Choroid plexus epithelial cell (primary cell): ENCODE measurements at regions not wholly inside any gene's neighbourhood (a gene's known extent, or its start where the extent isn't known, plus 50 kb on each side); places are given as distances from the start of the nearest gene placed in this dataset.

ENCODE experiments used
- DNase-seq: peaks from one replicate; pipeline ENCODE4 v3.0.0-alpha.2; 2010; ENCODE audit warnings: low read depth
- H3K4me3 ChIP-seq: 2 replicates; pipeline ENCODE4 v1.5.1; 2011; ENCODE audit warnings: low read depth, mild to moderate bottlenecking, control low read depth, low read length, moderate library complexity
- TF ChIP-seq, protein P1 (sequence below): conservative IDR thresholded peaks from 2 replicates; pipeline ENCODE4 v1.5.1; 2011; ENCODE audit warnings: low read depth, mild to moderate bottlenecking, control low read depth, inconsistent platforms, low read length, moderate library complexity

DNA sequence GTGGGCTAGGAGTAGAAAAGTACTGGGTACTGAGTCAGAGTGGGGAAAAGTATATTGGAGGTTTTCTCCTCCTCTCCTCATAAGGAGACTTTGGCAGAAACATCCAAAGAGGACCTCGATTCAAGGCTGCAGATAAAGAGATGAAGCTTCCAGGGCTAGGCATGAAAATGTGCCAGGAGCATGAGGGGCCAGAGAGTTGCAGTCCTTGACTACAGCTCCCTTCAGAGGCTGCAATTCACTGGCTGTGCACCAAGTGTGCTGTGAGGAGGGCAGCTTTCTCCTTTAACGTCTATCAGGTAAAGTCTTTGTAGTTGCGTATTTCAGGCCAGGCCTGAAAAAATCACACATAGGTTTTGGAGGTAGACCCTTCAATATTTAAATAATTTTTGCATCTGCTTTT lies 174.9 kb upstream of the VEGFC start:
- H3K4me3 ChIP-seq = no peak overlapping the region
- TF ChIP-seq, protein P1, sequence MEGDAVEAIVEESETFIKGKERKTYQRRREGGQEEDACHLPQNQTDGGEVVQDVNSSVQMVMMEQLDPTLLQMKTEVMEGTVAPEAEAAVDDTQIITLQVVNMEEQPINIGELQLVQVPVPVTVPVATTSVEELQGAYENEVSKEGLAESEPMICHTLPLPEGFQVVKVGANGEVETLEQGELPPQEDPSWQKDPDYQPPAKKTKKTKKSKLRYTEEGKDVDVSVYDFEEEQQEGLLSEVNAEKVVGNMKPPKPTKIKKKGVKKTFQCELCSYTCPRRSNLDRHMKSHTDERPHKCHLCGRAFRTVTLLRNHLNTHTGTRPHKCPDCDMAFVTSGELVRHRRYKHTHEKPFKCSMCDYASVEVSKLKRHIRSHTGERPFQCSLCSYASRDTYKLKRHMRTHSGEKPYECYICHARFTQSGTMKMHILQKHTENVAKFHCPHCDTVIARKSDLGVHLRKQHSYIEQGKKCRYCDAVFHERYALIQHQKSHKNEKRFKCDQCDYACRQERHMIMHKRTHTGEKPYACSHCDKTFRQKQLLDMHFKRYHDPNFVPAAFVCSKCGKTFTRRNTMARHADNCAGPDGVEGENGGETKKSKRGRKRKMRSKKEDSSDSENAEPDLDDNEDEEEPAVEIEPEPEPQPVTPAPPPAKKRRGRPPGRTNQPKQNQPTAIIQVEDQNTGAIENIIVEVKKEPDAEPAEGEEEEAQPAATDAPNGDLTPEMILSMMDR = no peak
- no peak for DNase-seq

DNA sequence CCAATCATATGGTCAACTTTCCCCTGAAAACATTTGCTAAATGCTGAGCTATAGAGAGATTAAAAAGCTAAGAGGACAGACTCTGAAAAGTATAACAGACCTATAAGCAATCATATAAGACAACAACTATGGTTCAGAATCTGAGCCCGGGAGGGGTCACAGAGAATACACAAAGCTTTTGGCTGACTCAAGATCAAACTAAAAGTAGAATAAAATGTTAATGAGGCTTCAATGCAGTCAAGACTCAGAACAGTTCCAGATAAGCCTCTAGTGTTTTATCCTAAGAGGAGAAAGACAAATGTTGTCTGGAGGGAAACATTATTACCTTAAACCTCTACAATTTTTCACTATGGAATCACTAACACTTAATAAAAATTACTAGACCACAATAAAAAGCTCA lies 175.4 kb upstream of the VEGFC start:
- H3K4me3 ChIP-seq = no peak overlapping the region
- TF ChIP-seq, protein P1 = no peak
- no peak for DNase-seq

DNA sequence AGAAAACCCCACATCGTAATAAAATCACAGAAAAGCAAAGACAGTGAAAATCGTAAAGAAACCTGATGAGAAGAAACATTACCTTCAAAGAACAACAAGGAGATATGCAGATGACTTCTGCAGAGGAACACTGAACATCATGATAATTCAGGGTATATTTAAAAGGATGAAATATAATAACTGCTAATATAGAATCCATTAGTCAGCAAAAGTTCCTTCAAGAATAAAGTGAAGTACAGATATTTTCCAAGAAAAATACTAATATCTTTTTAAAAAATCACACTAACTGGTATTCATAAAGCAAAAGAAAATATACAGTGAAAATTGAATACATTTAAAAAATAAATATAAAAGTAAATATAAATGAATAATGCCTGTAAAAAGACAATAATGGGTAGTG lies 176.3 kb upstream of the VEGFC start:
- no peak for DNase-seq
- no peak overlapping the region for H3K4me3 ChIP-seq
- TF ChIP-seq, protein P1 = no peak

DNA sequence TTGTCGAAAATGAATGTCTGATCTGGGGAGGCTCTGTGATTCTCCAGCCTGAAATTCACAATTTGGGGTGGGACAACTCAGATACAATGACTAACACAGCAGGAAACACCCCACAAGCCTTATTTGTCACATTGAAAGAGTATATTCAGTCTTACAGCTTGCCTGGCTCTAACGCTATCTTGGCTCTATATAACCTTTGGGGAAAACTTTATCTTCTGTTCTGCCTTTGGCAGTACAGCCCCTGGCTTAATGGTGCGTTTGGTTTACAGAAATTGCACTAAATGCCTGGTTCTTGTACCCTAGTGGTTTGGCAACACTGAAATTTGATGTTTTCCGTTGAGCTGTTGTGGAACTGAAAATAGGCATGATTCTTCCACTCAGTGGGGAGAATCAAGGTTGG lies 178.1 kb upstream of the VEGFC start:
- TF ChIP-seq, protein P1 = no peak
- DNase-seq = no peak
- no peak overlapping the region for H3K4me3 ChIP-seq

DNA sequence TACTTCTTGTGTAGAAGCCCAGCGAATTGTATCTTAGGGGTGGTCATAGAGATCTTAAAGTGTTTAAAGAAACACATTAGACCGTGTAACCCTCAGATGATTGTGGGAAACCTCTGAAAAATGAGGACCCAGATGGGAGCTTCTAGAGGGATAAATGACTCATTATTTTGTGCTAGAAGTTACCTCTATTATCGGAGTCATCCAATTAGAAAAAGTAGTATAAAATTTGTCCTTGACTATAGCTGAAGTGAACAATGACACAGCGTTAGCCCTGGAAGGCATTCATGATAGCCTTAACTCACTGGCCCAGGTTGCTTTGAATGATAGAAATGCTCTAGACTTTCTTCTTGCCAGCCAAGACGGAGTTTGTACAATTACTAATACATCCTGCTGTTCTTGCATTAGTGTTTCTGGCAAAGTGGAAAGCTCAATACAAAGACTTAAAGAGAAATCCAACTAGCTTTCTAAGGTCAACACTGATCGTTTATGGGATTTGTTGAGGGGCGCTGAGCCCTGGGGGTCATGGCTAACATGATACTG lies 178.9 kb upstream of the VEGFC start:
- DNase-seq = peak; percentile 4
- TF ChIP-seq, protein P1 = no peak

DNA sequence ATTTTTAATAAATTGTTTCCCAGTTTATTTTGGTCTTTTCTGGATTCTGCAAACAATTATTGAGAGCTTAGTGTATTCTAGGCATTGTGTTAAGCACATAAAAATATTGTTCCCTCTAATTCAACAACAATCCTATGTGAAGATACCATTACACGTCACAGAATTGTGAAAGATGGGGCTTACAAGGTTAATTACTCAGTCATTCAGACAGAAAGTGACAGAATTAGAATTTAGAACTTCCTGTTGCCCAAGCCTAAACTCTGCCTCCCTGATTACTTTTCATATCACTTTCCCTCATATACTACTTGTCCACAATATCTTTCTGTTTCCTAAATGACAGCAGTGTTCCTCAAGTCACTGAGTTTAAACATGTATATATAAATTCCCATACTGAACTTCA lies 186.7 kb upstream of the VEGFC start:
- TF ChIP-seq, protein P1 = no peak
- DNase-seq = no peak

More for the DNA sequence above, 178.9 kb upstream of the VEGFC start:
- H3K4me3 ChIP-seq = no peak overlapping the region

DNA sequence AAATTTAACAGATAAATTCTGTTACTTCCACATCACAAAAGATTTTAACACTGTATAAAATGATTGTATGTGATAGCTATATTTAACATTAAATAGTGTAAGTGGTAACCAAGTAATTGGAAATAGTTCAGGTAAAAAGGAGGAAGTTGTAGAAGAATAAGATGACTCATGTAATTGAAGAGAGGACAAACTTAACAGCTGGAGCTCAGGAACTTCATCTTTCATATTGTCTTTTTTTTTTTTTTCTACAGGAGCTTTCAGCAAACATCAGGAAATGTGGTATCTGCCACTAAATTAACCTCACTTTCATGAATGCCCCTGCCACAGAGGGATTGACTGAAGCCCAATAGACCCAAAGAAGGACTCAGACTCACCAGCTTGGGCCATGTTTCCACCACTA lies 188.4 kb upstream of the VEGFC start:
- TF ChIP-seq, protein P1 = no peak
- no peak for DNase-seq
- no peak overlapping the region for H3K4me3 ChIP-seq

More for the DNA sequence above, 186.7 kb upstream of the VEGFC start:
- no peak overlapping the region for H3K4me3 ChIP-seq
